ENCODE measurements at regions not wholly inside any gene's neighbourhood (a gene's known extent, or its start where the extent isn't known, plus 50 kb on each side); places are given as distances from the start of the nearest gene placed in this dataset.

DNA sequence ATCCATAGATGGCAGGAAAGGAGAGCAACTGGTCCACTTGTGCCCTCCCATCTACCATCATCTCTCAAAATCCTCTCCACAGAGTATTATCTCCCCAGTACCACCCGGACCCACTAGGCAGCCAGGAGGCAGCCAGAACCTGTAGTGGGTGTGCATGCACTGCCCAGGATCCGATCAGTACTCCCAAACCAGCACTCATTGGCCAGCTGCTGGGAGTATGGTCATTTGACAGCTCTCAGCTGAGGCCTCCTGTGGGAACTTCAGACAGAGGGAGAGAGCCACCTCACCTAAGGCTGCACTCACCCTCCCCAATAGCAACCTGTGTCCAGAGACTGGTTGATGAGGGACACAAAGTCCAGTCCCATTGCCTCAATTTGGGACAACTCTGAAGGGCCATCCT, 286.0 kb downstream of the TRIM36 start:
- TF ChIP-seq, protein P1, sequence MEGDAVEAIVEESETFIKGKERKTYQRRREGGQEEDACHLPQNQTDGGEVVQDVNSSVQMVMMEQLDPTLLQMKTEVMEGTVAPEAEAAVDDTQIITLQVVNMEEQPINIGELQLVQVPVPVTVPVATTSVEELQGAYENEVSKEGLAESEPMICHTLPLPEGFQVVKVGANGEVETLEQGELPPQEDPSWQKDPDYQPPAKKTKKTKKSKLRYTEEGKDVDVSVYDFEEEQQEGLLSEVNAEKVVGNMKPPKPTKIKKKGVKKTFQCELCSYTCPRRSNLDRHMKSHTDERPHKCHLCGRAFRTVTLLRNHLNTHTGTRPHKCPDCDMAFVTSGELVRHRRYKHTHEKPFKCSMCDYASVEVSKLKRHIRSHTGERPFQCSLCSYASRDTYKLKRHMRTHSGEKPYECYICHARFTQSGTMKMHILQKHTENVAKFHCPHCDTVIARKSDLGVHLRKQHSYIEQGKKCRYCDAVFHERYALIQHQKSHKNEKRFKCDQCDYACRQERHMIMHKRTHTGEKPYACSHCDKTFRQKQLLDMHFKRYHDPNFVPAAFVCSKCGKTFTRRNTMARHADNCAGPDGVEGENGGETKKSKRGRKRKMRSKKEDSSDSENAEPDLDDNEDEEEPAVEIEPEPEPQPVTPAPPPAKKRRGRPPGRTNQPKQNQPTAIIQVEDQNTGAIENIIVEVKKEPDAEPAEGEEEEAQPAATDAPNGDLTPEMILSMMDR (optimal IDR thresholded peaks at IDR 0.05 in 1 of 3, IDR thresholded peaks at IDR 0.05 in 1 of 3, conservative IDR thresholded peaks at IDR 0.05 in 1 of 3; ENCODE audit: extremely low read depth in 1 of 3, insufficient read depth in 2 of 3, low read length in 3 of 3): no peak
- no peak for TF ChIP-seq EZH2 (IDR thresholded peaks at IDR 0.05; ENCODE audit: low read length)
